ENCODE measurements at regions not wholly inside any gene's neighbourhood (a gene's known extent, or its start where the extent isn't known, plus 50 kb on each side); places are given as distances from the start of the nearest gene placed in this dataset.

GRCh38 chr7:121562259-121562658, 166.2 kb upstream of the FAM3C start:
- WGBS, 2 donors, result 76 to 100% methylated on average over 1 of the region's 1 CpG

GRCh38 chr7:121561717-121562116, 165.6 kb upstream of the FAM3C start:
- TF ChIP-seq CTCF (IDR thresholded peaks at IDR 0.05) (no peak), POLR2A (IDR thresholded peaks at IDR 0.05) (no peak)
- intact Hi-C loops (cut with DNase I), result no loop called here
- no peak for DNase-seq
- Histone ChIP-seq H3K27me3 (no peaks in the 10 kb centered on the region), H3K36me3 (no peaks in the 10 kb centered on the region), H3K4me3 (no peak overlapping the region), H3K9me3 (no peaks in the 10 kb centered on the region), H3K4me1 (no peaks in the 10 kb centered on the region), H3K27ac (no peak overlapping the region)
- 64 to 66% methylated on average over 1 of the region's 1 CpG for WGBS, 2 donors

More at GRCh38 chr7:121562259-121562658, 166.2 kb upstream of the FAM3C start:
- TF ChIP-seq POLR2A (IDR thresholded peaks at IDR 0.05) (no peak), CTCF (IDR thresholded peaks at IDR 0.05) (no peak)
- Histone ChIP-seq H3K4me1 (no peaks in the 10 kb centered on the region), H3K27ac (no peak overlapping the region), H3K27me3 (no peaks in the 10 kb centered on the region), H3K36me3 (no peaks in the 10 kb centered on the region), H3K9me3 (no peaks in the 10 kb centered on the region), H3K4me3 (no peak overlapping the region)
- DNase-seq, result no peak
- intact Hi-C loops (cut with DNase I), result no loop called here

GRCh38 chr7:121560267-121560990, 164.3 kb upstream of the FAM3C start:
- no peak for DNase-seq
- intact Hi-C loops (cut with DNase I), result no loop called here
- Histone ChIP-seq H3K9me3 (no peaks in the 10 kb centered on the region), H3K36me3 (no peaks in the 10 kb centered on the region), H3K4me1 (no peaks in the 10 kb centered on the region), H3K27me3 (no peaks in the 10 kb centered on the region), H3K4me3 (no peak overlapping the region), H3K27ac (no peak overlapping the region)
- whole genome bisulfite sequencing, 2 donors, result 83 to 86% methylated on average over 3 of the region's 3 CpGs
- TF ChIP-seq POLR2A (IDR thresholded peaks at IDR 0.05) (no peak), CTCF (IDR thresholded peaks at IDR 0.05) (no peak)

GRCh38 chr7:121558288-121558687, 162.2 kb upstream of the FAM3C start:
- DNase-seq, result no peak
- Histone ChIP-seq H3K27me3 (no peaks in the 10 kb centered on the region), H3K4me1 (no peaks in the 10 kb centered on the region), H3K36me3 (no peaks in the 10 kb centered on the region), H3K4me3 (no peak overlapping the region), H3K9me3 (no peaks in the 10 kb centered on the region), H3K27ac (no peak overlapping the region)
- WGBS, 2 donors, result 67 to 77% methylated on average over 2 of the region's 2 CpGs
- intact Hi-C loops (cut with DNase I), result no loop called here
- TF ChIP-seq POLR2A (IDR thresholded peaks at IDR 0.05) (no peak), CTCF (IDR thresholded peaks at IDR 0.05) (no peak)

GRCh38 chr7:121557034-121557892, 161.2 kb upstream of the FAM3C start:
- 87 to 95% methylated on average over 4 of the region's 4 CpGs for WGBS, 2 donors
- intact Hi-C loops (cut with DNase I), result no loop called here
- no peaks in the 10 kb centered on the region for H3K4me1 ChIP-seq

More at GRCh38 chr7:121557034-121557892, 161.2 kb upstream of the FAM3C start:
- Histone ChIP-seq H3K9me3 (no peaks in the 10 kb centered on the region), H3K36me3 (no peaks in the 10 kb centered on the region), H3K4me3 (no peak overlapping the region), H3K27me3 (no peaks in the 10 kb centered on the region), H3K27ac (no peak overlapping the region)
- DNase-seq, result no peak
- TF ChIP-seq CTCF (IDR thresholded peaks at IDR 0.05) (no peak), POLR2A (IDR thresholded peaks at IDR 0.05) (no peak)

All from esophagus squamous epithelium (tissue), 5 donors.